Hepatocyte (in vitro differentiated cells): ENCODE measurements at regions not wholly inside any gene's neighbourhood (a gene's known extent, or its start where the extent isn't known, plus 50 kb on each side); places are given as distances from the start of the nearest gene placed in this dataset.
"Not testable (repeated sequence)": the region's sequence is repeated elsewhere in the genome, so short reads cannot be mapped to it uniquely, and the experiment has no call there.

Source experiments
- EZH2 ChIP-seq: fragments of 200-600 bp; sonication (generic); IDR thresholded peaks from 2 replicates; pipeline ENCODE4 v1.6.1; 2016; ENCODE audit warnings: antibody characterized with exemption, mild to moderate bottlenecking, borderline replicate concordance
- EZH2phosphoT487 ChIP-seq: fragments of 200-600 bp; sonication (generic); IDR thresholded peaks from one replicate; pipeline ENCODE4 v1.6.1; 2018; ENCODE audit warnings: antibody characterized with exemption, mild to moderate bottlenecking, low read depth, moderate library complexity; ENCODE audit not compliant: unreplicated experiment, severe bottlenecking
- TF ChIP-seq, protein P1 (sequence below): fragments of 200-600 bp; sonication (generic); IDR thresholded peaks from 2 replicates; pipeline ENCODE4 v1.5.1; 2016; ENCODE audit warnings: antibody characterized with exemption, mild to moderate bottlenecking; ENCODE audit not compliant: poor library complexity

DNA sequence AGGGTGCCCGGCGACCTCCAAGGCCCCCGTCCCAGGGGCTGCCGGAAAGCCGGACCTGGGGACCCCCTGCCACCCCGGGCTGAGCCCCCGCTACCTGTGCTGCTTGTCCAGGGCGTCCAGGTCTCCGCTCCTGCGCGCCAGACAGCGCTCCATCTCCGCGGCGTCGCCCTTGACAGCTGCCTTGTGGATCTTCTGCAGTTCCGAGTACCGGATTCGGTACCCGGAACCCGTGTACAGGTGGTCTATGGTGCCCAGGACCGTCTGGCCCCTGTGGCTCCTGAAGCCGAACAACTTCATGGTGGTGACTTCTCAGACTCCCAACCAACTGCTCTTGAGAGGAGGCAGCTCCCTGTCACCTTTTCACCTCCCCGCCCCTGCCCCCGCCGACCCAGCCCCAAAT is 231.1 kb downstream of the LIPI start:
- TF ChIP-seq, protein P1, sequence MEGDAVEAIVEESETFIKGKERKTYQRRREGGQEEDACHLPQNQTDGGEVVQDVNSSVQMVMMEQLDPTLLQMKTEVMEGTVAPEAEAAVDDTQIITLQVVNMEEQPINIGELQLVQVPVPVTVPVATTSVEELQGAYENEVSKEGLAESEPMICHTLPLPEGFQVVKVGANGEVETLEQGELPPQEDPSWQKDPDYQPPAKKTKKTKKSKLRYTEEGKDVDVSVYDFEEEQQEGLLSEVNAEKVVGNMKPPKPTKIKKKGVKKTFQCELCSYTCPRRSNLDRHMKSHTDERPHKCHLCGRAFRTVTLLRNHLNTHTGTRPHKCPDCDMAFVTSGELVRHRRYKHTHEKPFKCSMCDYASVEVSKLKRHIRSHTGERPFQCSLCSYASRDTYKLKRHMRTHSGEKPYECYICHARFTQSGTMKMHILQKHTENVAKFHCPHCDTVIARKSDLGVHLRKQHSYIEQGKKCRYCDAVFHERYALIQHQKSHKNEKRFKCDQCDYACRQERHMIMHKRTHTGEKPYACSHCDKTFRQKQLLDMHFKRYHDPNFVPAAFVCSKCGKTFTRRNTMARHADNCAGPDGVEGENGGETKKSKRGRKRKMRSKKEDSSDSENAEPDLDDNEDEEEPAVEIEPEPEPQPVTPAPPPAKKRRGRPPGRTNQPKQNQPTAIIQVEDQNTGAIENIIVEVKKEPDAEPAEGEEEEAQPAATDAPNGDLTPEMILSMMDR, result not testable (repeated sequence)
- not testable (repeated sequence) for TF ChIP-seq EZH2phosphoT487, EZH2
